SK-N-SH (cell line): ENCODE measurements at regions not wholly inside any gene's neighbourhood (a gene's known extent, or its start where the extent isn't known, plus 50 kb on each side); places are given as distances from the start of the nearest gene placed in this dataset.

Experiments
- CTCF ChIA-PET: fragments of 300-600, 350-600 bp; formaldehyde crosslinking; extraction: SDS; loops from one replicate; lab custom pipeline; 2021; lab: Yijun Ruan, JAX
- POLR2A ChIA-PET: fragments of 350-600 bp; sonication (Branson Sonifier 250); formaldehyde crosslinking; extraction: SDS; loops from one replicate; lab custom pipeline; 2020; ENCODE audit warnings: antibody characterized with exemption, inconsistent platforms; lab: Yijun Ruan, JAX
- DNase-seq: peaks from one replicate; pipeline ENCODE4 v3.0.0; 2012
- H2AFZ ChIP-seq: fragments of 200-600 bp; sonication (generic); 2 replicates; pipeline ENCODE4 v1.8.1; 2016; ENCODE audit warnings: antibody characterized with exemption, mild to moderate bottlenecking, low read depth
- H3F3A ChIP-seq: fragments of 200-600 bp; sonication (generic); replicated peaks from 2 replicates; pipeline ENCODE3; 2016; ENCODE audit warnings: antibody characterized with exemption, mild to moderate bottlenecking; ENCODE audit not compliant: insufficient read depth
- H3K27ac ChIP-seq, 2 experiments: fragments of 200-500 bp in 1 of 2; fragments of 200-600 bp in 1 of 2; sonication (Bioruptor generic) in 1 of 2; sonication (generic), shearing (Covaris generic) in 1 of 2; 2 replicates each; pipeline versions ENCODE4 v1.5.1 to v1.6.1; 2014 to 2016; ENCODE audit warnings: low read depth in 2 of 2, inconsistent platforms in 1 of 2, low read length in 1 of 2, mild to moderate bottlenecking in 1 of 2, mixed read lengths in 1 of 2
- H3K27me3 ChIP-seq: fragments of 200-600 bp; sonication (generic), shearing (Covaris generic); 2 replicates; pipeline ENCODE4 v1.6.1; 2016; ENCODE audit warnings: mixed run types; ENCODE audit not compliant: insufficient read depth
- H3K36me3 ChIP-seq, 2 experiments: fragments of 200-500 bp in 1 of 2; fragments of 200-600 bp in 1 of 2; sonication (Bioruptor generic) in 1 of 2; sonication (generic) in 1 of 2; replicated peaks in 1 of 2; 2 replicates each; pipeline versions ENCODE3 to v1.5.1; 2014 to 2016; ENCODE audit warnings: low read length in 1 of 2, mild to moderate bottlenecking in 1 of 2; ENCODE audit not compliant: insufficient read depth in 2 of 2, control insufficient read depth in 1 of 2
- H3K4me1 ChIP-seq, 2 experiments: fragments of 200-500 bp in 1 of 2; fragments of 200-600 bp in 1 of 2; sonication (Bioruptor generic) in 1 of 2; sonication (generic), shearing (Covaris generic) in 1 of 2; 2 replicates each; pipeline versions ENCODE4 v1.5.1 to v1.6.1; 2014 to 2016; ENCODE audit warnings: low read depth in 1 of 2, low read length in 1 of 2, mixed run types in 1 of 2; ENCODE audit not compliant: insufficient read depth in 2 of 2, control insufficient read depth in 1 of 2
- H3K4me2 ChIP-seq: fragments of 200-600 bp; sonication (generic), shearing (Covaris generic); 2 replicates; pipeline ENCODE4 v1.6.1; 2017; ENCODE audit warnings: mixed run types
- H3K4me3 ChIP-seq, 2 experiments: fragments of 200-500 bp in 1 of 2; fragments of 200-600 bp in 1 of 2; sonication (Bioruptor generic) in 1 of 2; sonication (generic), shearing (Covaris generic) in 1 of 2; 2 replicates each; pipeline versions ENCODE4 v1.5.1 to v1.8.1; 2014 to 2016; ENCODE audit warnings: low read depth in 2 of 2, inconsistent platforms in 1 of 2, low read length in 1 of 2, mild to moderate bottlenecking in 1 of 2, mixed read lengths in 1 of 2, moderate library complexity in 1 of 2
- H3K79me2 ChIP-seq: fragments of 200-600 bp; sonication (generic); 2 replicates; pipeline ENCODE4 v1.8.1; 2017; ENCODE audit warnings: mild to moderate bottlenecking; ENCODE audit not compliant: insufficient read depth
- H3K9ac ChIP-seq: fragments of 200-600 bp; sonication (generic); 2 replicates; pipeline ENCODE4 v1.6.1; 2017; ENCODE audit warnings: mixed run types
- H3K9me2 ChIP-seq: fragments of 200-600 bp; sonication (generic); 2 replicates; pipeline ENCODE4 v1.6.1; 2017; ENCODE audit warnings: mixed run types
- H3K9me3 ChIP-seq: fragments of 200-600 bp; sonication (generic); 2 replicates; pipeline ENCODE4 v1.6.1; 2017; ENCODE audit warnings: mixed run types, mild to moderate bottlenecking, moderate library complexity
- H4K20me1 ChIP-seq: fragments of 200-600 bp; sonication (generic); 2 replicates; pipeline ENCODE4 v1.6.1; 2017; ENCODE audit warnings: mild to moderate bottlenecking, mixed run types; ENCODE audit not compliant: insufficient read depth
- CHD2 ChIP-seq: fragments of 150-350 bp; IDR thresholded peaks from 2 replicates; pipeline ENCODE4 v1.6.1; 2018; ENCODE audit warnings: low read length; ENCODE audit not compliant: partially characterized antibody
- CTCF ChIP-seq: fragments of 200-600 bp; sonication (generic); IDR thresholded peaks from 2 replicates; pipeline ENCODE4 v1.6.1; 2017; ENCODE audit warnings: antibody characterized with exemption, mild to moderate bottlenecking, moderate library complexity
- EZH2phosphoT487 ChIP-seq: fragments of 200-600 bp; sonication (generic); IDR thresholded peaks from 2 replicates; pipeline ENCODE4 v1.6.1; 2017; ENCODE audit warnings: low read depth, mixed run types, mild to moderate bottlenecking, antibody characterized with exemption, moderate library complexity, borderline replicate concordance
- FOXJ3 ChIP-seq: sonication (generic); formaldehyde crosslinking; IDR thresholded peaks from 2 replicates; pipeline ENCODE4 v1.5.1; 2020; ENCODE audit warnings: mild to moderate bottlenecking, missing genetic modification reagents
- JUND ChIP-seq: IDR thresholded peaks from 2 replicates; pipeline ENCODE4 v1.4.0; 2012
- MAX ChIP-seq: IDR thresholded peaks from 2 replicates; pipeline ENCODE4 v1.4.0; 2012; ENCODE audit warnings: low read depth
- MXI1 ChIP-seq: IDR thresholded peaks from 2 replicates; pipeline ENCODE4 v1.6.1; 2012; ENCODE audit warnings: mild to moderate bottlenecking, low read depth, low read length, improper control_type of control experiment
- NFIC ChIP-seq: IDR thresholded peaks from 2 replicates; pipeline ENCODE4 v1.4.0; 2012; ENCODE audit warnings: borderline replicate concordance
- POLR2AphosphoS5 ChIP-seq: IDR thresholded peaks from 2 replicates; pipeline ENCODE4 v1.6.1; 2012; ENCODE audit warnings: low read depth, low read length
- RAD21 ChIP-seq: IDR thresholded peaks from 2 replicates; pipeline ENCODE4 v1.6.1; 2012; ENCODE audit warnings: mild to moderate bottlenecking, low read length
- RCOR1 ChIP-seq: fragments of 150-350 bp; IDR thresholded peaks from 2 replicates; pipeline ENCODE4 v1.6.1; 2017; ENCODE audit warnings: antibody characterized with exemption, low read length
- RFX5 ChIP-seq: IDR thresholded peaks from 2 replicates; pipeline ENCODE4 v1.6.1; 2012; ENCODE audit warnings: mild to moderate bottlenecking, improper control_type of control experiment, low read length
- RXRA ChIP-seq: IDR thresholded peaks from 2 replicates; pipeline ENCODE4 v1.4.0; 2012; ENCODE audit warnings: low read depth, mild to moderate bottlenecking, borderline replicate concordance
- SIN3A ChIP-seq: IDR thresholded peaks from 2 replicates; pipeline ENCODE4 v1.6.1; 2012; ENCODE audit warnings: low read depth, mild to moderate bottlenecking, low read length, moderate library complexity, borderline replicate concordance
- TCF12 ChIP-seq: IDR thresholded peaks from 2 replicates; pipeline ENCODE4 v1.4.0; 2012
- TEAD4 ChIP-seq: IDR thresholded peaks from 2 replicates; pipeline ENCODE4 v1.4.0; 2012; ENCODE audit warnings: mild to moderate bottlenecking, borderline replicate concordance; ENCODE audit not compliant: insufficient read depth
- USF1 ChIP-seq: IDR thresholded peaks from 2 replicates; pipeline ENCODE4 v1.4.0; 2012; ENCODE audit warnings: low read depth, borderline replicate concordance
- USF2 ChIP-seq: fragments of 150-350 bp; IDR thresholded peaks from 2 replicates; pipeline ENCODE4 v1.6.1; 2017; ENCODE audit warnings: antibody characterized with exemption, low read length, low read depth, borderline replicate concordance
- YY1 ChIP-seq: IDR thresholded peaks from 2 replicates; pipeline ENCODE4 v1.4.0; 2012; ENCODE audit warnings: low read depth, mild to moderate bottlenecking
- ZBTB33 ChIP-seq: IDR thresholded peaks from 2 replicates; pipeline ENCODE4 v1.4.0; 2012; ENCODE audit warnings: low read depth, borderline replicate concordance
- WGBS: methylation state at CpG from one replicate; pipeline ENCODE4 v1.1.6; 2017; ENCODE audit warnings: low lambda C conversion rate; 5-methylcytosine and 5-hydroxymethylcytosine counted together
- TF ChIP-seq, protein P1 (sequence below): fragments of 150-350 bp; IDR thresholded peaks from 2 replicates; pipeline ENCODE4 v1.6.1; 2016; ENCODE audit warnings: mild to moderate bottlenecking, low read depth, low read length

- CTCF ChIA-PET, result no interaction called here
- H4K20me1 ChIP-seq, result no peaks in the 10 kb centered on the region
- no peak overlapping the region for H3K4me2 ChIP-seq
- TF ChIP-seq JUND (no peak), TCF12 (no peak), RCOR1 (no peak), RXRA (no peak)
- no peaks in the 10 kb centered on the region for H3K79me2 ChIP-seq
- POLR2A ChIA-PET, result no interaction called here
- peaks cover 0 to 11% of the 10 kb centered on the region in 2 experiments; a peak in 1 of 4 replicates for H3K4me1 ChIP-seq
- no peaks in the 10 kb centered on the region for H3F3A ChIP-seq
- no peaks in the 10 kb centered on the region for H3K9me3 ChIP-seq
- no peaks in the 10 kb centered on the region for H3K36me3 ChIP-seq
- no peak overlapping the region for H3K4me3 ChIP-seq
- no peak overlapping the region for H3K27ac ChIP-seq
- no peak for DNase-seq
- H2AFZ ChIP-seq, result no peak overlapping the region
- H3K9me2 ChIP-seq, result no peaks in the 10 kb centered on the region
- no peak overlapping the region for H3K9ac ChIP-seq
- no peaks in the 10 kb centered on the region for H3K27me3 ChIP-seq
Observed at GRCh38 chr1:208759255-208759654, 515.1 kb upstream of the PLXNA2 start.

GRCh38 chr1:208763971-208764370, 519.8 kb upstream of the PLXNA2 start:
- Histone ChIP-seq H3K4me2 (no peak overlapping the region), H3K9ac (no peak overlapping the region), H3K4me3 (no peak overlapping the region), H4K20me1 (no peaks in the 10 kb centered on the region), H3K9me3 (no peaks in the 10 kb centered on the region), H3K36me3 (no peaks in the 10 kb centered on the region), H3K4me1 (peaks cover 0 to 3% of the 10 kb centered on the region in 2 experiments; a peak in 2 of 4 replicates), H3K27ac (no peak overlapping the region), H2AFZ (no peak overlapping the region), H3K79me2 (no peaks in the 10 kb centered on the region), H3F3A (no peaks in the 10 kb centered on the region), H3K9me2 (no peaks in the 10 kb centered on the region), H3K27me3 (no peaks in the 10 kb centered on the region)
- ChIA-PET POLR2A (no interaction called here), CTCF (no interaction called here)
- WGBS, result 59% methylated on average over 2 of the region's 2 CpGs
- TF ChIP-seq RCOR1 (no peak), USF1 (no peak), ZBTB33 (no peak), MXI1 (no peak), POLR2AphosphoS5 (no peak), JUND (no peak), EZH2phosphoT487 (no peak), RXRA (no peak), CHD2 (no peak), FOXJ3 (CRISPR knock-in tag) (no peak), USF2 (no peak), NFIC (no peak), SIN3A (no peak), TEAD4 (no peak), YY1 (no peak), CTCF (no peak), MAX (no peak), RAD21 (no peak), RFX5 (no peak)
- TF ChIP-seq, protein P1, sequence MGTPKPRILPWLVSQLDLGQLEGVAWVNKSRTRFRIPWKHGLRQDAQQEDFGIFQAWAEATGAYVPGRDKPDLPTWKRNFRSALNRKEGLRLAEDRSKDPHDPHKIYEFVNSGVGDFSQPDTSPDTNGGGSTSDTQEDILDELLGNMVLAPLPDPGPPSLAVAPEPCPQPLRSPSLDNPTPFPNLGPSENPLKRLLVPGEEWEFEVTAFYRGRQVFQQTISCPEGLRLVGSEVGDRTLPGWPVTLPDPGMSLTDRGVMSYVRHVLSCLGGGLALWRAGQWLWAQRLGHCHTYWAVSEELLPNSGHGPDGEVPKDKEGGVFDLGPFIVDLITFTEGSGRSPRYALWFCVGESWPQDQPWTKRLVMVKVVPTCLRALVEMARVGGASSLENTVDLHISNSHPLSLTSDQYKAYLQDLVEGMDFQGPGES, result no peak
- DNase-seq, result no peak
